CD4-positive, CD25-positive, alpha-beta regulatory T cell (primary cell): ENCODE measurements at regions not wholly inside any gene's neighbourhood (a gene's known extent, or its start where the extent isn't known, plus 50 kb on each side); places are given as distances from the start of the nearest gene placed in this dataset.

Experiments used
- ATAC-seq, 2 donors: fragments of 150-1000 bp; cut with Tn5 transposase; one replicate each; pipeline ENCODE4 v1.10.0; 2021; ENCODE audit warnings: low read depth in 2 of 2, moderate number of reproducible peaks in 2 of 2, moderate library complexity in 1 of 2
- DNase-seq, 3 donors: peaks; one replicate each; pipeline versions ENCODE4 v3.0.0 to v3.0.0-alpha.2; 2012 to 2022; ENCODE audit warnings: mixed read lengths in 1 of 3
- H3K27ac ChIP-seq: one replicate; pipeline ENCODE4 v1.7.0; 2013; ENCODE audit warnings: mild to moderate bottlenecking, low read length; ENCODE audit not compliant: insufficient read depth, poor library complexity, severe bottlenecking
- H3K27me3 ChIP-seq: one replicate; pipeline ENCODE4 v1.7.0; 2013; ENCODE audit warnings: low read length; ENCODE audit not compliant: control insufficient read depth, insufficient read depth
- H3K36me3 ChIP-seq: one replicate; pipeline ENCODE4 v1.7.0; 2013; ENCODE audit warnings: mild to moderate bottlenecking, low read length, moderate library complexity; ENCODE audit not compliant: control insufficient read depth, insufficient read depth
- H3K4me1 ChIP-seq: 2 replicates; pipeline ENCODE4 v1.7.0; 2013; ENCODE audit warnings: mild to moderate bottlenecking, low read length; ENCODE audit not compliant: insufficient read depth, control insufficient read depth, poor library complexity, severe bottlenecking
- H3K4me3 ChIP-seq: one replicate; pipeline ENCODE4 v1.7.0; 2013; ENCODE audit warnings: low read depth, mild to moderate bottlenecking, low read length, moderate library complexity
- H3K9me3 ChIP-seq, 2 experiments: 1 replicate in 1 of 2; 2 replicates in 1 of 2; pipeline ENCODE4 v1.7.0; 2013; ENCODE audit warnings: low read length in 2 of 2, mild to moderate bottlenecking in 1 of 2, moderate library complexity in 1 of 2; ENCODE audit not compliant: control insufficient read depth in 2 of 2
- H3K27ac Mint-ChIP-seq, 3 donors: one replicate each; pipeline ENCODE4 v1.8.0; 2020 to 2022; ENCODE audit warnings: mild to moderate bottlenecking in 3 of 3, mixed read lengths in 3 of 3, moderate library complexity in 2 of 3
- H3K27me3 Mint-ChIP-seq: one replicate; pipeline ENCODE4 v1.8.0; 2022; ENCODE audit warnings: mild to moderate bottlenecking, mixed read lengths
- H3K36me3 Mint-ChIP-seq: one replicate; pipeline ENCODE4 v1.8.0; 2020; ENCODE audit warnings: mixed read lengths
- H3K4me1 Mint-ChIP-seq, 4 donors: one replicate each; pipeline ENCODE4 v1.8.0; 2020 to 2022; ENCODE audit warnings: mixed read lengths in 4 of 4, mild to moderate bottlenecking in 1 of 4
- H3K4me3 Mint-ChIP-seq, 4 donors: one replicate each; pipeline ENCODE4 v1.8.0; 2020 to 2022; ENCODE audit warnings: mild to moderate bottlenecking in 4 of 4, mixed read lengths in 4 of 4, moderate library complexity in 3 of 4
- H3K9me3 Mint-ChIP-seq, 7 donors: one replicate each; pipeline ENCODE4 v1.8.0; 2020 to 2022; ENCODE audit warnings: mixed read lengths in 7 of 7, mild to moderate bottlenecking in 3 of 7, moderate library complexity in 2 of 7

DNA sequence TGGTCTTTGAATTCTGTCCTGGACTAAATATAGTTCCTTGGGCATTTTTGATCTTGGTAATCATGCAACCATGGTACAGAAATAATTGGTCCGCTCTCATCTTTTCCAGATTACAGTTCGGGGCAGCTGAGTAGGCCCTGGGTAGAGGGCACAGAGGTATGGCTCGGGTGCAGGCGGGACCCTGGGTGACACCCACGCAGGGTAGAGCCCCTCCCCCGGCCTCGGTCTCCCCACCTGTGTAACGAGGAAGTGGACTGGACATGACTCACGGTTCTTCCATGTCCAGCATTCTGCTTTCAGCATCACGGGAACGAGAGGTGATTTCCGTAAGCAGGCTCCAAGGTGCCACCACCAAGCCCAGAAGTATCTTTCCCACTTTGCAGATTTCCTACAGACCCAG, 91.0 kb upstream of the DIO3 start:
- Histone ChIP-seq H3K36me3 (no peaks in the 10 kb centered on the region), H3K4me1 (no peaks in the 10 kb centered on the region), H3K9me3 (no peaks in the 10 kb centered on the region), H3K27ac (no peak overlapping the region), H3K27me3 (no peaks in the 10 kb centered on the region), H3K4me3 (no peak overlapping the region)
- ATAC-seq (no peak), DNase-seq (no peak)
- Mint-ChIP-seq H3K36me3 (no peaks in the 10 kb centered on the region), H3K9me3 (no peaks in the 10 kb centered on the region), H3K27me3 (peaks cover 4% of the 10 kb centered on the region), H3K4me3 (no peak overlapping the region), H3K27ac (no peak overlapping the region), H3K4me1 (no peaks in the 10 kb centered on the region)

DNA sequence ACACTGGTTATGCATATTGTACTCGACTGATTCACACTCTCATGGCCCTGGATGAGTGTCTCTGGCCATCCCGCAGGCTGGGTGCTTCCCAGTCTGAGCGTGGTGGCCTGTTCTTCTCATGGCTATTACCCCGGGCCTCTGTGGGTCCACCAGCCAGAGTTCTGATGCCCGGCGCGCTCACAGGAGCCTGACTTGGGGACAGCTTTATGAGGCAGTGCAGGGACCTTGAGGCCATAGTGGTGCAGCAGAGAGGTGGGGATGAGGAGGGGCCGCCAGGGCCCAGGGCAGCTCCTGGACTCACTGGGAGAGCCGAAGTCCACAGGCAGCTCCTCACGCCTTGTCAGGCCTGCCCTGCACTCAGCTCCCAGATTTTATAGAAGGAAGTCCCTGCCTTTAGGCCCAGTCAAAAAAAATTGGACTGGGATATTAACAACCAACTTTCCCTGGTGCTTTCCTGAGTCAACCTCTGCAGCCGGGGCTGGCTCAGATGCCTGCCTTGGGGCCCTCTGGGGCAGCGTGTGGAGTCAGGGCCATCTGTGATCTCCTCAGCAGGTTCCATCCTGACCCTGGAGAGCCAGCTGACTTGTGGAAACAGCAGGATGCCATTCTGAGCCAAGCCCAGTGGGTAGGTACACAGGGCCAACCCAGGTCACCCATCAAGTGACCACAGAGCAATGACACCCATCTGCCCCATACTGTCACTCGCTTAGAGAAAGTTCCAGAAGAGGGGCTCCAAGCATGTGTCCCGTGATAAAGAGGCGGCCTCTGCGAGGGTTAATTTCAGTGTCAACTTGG, 89.4 kb upstream of the DIO3 start:
- Histone ChIP-seq H3K4me3 (no peak overlapping the region), H3K4me1 (no peaks in the 10 kb centered on the region), H3K27ac (no peak overlapping the region), H3K36me3 (no peaks in the 10 kb centered on the region), H3K9me3 (no peaks in the 10 kb centered on the region), H3K27me3 (no peaks in the 10 kb centered on the region)
- Mint-ChIP-seq H3K9me3 (peaks cover 0 to 1% (median 0%) of the 10 kb centered on the region in 7 donors), H3K27me3 (peaks cover 4% of the 10 kb centered on the region), H3K36me3 (no peaks in the 10 kb centered on the region), H3K4me1 (no peaks in the 10 kb centered on the region), H3K27ac (no peak overlapping the region), H3K4me3 (no peak overlapping the region)
- no peak for DNase-seq
- ATAC-seq: no peak

DNA sequence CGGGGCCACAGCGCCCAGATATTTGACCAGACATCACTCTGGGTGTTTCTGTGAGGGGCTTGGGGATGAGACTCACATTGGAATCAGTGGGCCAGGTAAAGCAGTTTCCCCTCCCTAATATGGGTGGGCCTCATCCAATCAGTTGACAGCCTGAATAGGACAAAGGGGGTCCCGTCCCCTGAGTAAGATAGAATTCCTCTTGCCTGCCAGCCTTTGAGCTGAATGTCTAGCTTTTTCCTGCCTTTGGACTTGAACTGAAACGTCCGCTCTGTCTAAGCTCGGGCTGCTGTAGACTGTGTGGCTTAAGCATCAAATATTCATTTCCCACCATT, 88.8 kb upstream of the DIO3 start:
- Mint-ChIP-seq H3K9me3 (peaks cover 0 to 1% (median 0%) of the 10 kb centered on the region in 7 donors), H3K4me3 (no peak overlapping the region), H3K4me1 (no peaks in the 10 kb centered on the region), H3K27me3 (peaks cover 4% of the 10 kb centered on the region), H3K36me3 (no peaks in the 10 kb centered on the region), H3K27ac (no peak overlapping the region)
- DNase-seq (no peak), ATAC-seq (no peak)
- Histone ChIP-seq H3K27me3 (no peaks in the 10 kb centered on the region), H3K9me3 (no peaks in the 10 kb centered on the region), H3K4me3 (no peak overlapping the region), H3K27ac (no peak overlapping the region), H3K36me3 (no peaks in the 10 kb centered on the region), H3K4me1 (no peaks in the 10 kb centered on the region)

DNA sequence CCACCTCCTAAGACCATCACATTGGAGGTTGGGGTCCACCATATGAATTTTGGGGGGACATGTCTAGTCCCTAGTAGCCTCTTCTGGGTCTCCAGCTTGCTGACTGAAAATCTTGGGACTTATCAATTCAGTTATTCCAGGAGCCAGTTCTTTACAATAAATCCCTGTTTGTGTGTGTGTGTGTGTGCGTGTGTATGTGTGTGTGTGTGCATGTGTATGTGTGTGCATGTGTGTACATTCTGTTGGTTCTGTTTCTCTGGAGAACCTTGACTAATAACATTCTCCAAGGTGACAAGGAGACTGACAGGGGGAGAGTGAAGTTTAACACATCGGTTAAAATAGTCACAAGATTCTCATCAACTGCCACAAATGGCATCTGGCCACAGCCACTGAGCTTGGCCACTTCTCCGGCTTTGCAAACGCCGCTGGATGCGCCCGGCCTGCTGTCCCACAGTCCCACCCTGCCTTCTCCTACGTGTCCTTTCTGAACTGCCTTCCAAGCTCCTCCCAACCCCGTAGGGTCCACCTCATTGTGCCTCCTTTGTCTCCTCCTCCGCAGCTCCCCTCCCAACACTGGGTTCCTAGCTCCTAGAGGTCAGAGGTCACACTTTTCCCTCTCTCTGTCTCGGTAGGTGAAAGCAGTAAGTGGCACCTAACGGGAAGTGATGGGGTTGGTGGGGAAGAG, 88.1 kb upstream of the DIO3 start:
- ATAC-seq: no peak

DNA sequence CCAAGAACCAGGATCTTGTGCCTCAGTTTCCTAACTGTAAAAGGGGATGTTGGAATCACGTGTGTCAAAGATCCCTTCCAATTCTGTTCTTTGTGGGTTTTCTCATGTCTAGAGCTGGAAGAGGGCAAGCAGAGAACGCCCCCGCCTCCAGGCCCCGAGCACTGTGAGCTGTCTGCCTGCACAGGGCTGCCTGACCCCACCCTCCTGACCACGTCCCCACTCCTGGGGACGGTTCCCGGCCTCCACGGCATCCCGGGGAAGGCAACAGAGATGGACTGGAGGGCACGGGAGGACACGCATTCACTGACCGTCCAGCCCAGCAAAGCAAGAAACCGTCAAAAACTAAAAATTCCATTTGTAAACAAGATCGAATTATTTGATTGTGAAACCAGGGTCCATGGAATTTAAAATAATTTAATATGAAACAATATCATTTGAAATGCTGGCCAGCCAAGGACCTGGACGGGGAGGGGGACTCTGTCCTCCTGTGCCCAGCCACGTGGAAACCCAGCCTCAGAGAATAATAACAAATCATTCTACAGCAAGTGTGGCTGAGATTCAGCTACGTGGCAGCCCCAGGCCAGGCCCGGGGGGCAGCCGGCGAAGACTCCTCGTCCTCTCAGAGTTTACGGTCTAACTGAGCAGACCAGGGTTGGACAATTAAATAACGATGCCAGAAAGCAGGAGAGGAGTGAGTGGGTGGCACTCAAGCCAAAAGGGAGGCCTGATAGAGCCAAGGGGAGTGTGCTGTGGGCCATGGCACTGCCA, 87.3 kb upstream of the DIO3 start:
- H3K4me3 Mint-ChIP-seq: no peak overlapping the region
- ATAC-seq (no peak), DNase-seq (no peak)
- H3K27ac Mint-ChIP-seq: no peak overlapping the region
- Histone ChIP-seq H3K27ac (no peak overlapping the region), H3K36me3 (no peaks in the 10 kb centered on the region), H3K4me1 (no peaks in the 10 kb centered on the region), H3K27me3 (no peaks in the 10 kb centered on the region), H3K9me3 (no peaks in the 10 kb centered on the region), H3K4me3 (no peak overlapping the region)
- H3K4me1 Mint-ChIP-seq: no peaks in the 10 kb centered on the region
- peaks cover 0 to 1% (median 0%) of the 10 kb centered on the region in 7 donors for H3K9me3 Mint-ChIP-seq
- H3K36me3 Mint-ChIP-seq: no peaks in the 10 kb centered on the region
- peaks cover 4% of the 10 kb centered on the region for H3K27me3 Mint-ChIP-seq

More for the DNA sequence above, 88.1 kb upstream of the DIO3 start:
- Mint-ChIP-seq H3K9me3 (peaks cover 0 to 1% (median 0%) of the 10 kb centered on the region in 7 donors), H3K27me3 (peaks cover 4% of the 10 kb centered on the region), H3K36me3 (no peaks in the 10 kb centered on the region), H3K4me1 (no peaks in the 10 kb centered on the region), H3K4me3 (no peak overlapping the region), H3K27ac (no peak overlapping the region)
- H3K27ac ChIP-seq: no peak overlapping the region
- H3K9me3 ChIP-seq: no peaks in the 10 kb centered on the region
- H3K4me3 ChIP-seq: no peak overlapping the region
- no peaks in the 10 kb centered on the region for H3K36me3 ChIP-seq
- DNase-seq: no peak
- H3K4me1 ChIP-seq: no peaks in the 10 kb centered on the region
- no peaks in the 10 kb centered on the region for H3K27me3 ChIP-seq

DNA sequence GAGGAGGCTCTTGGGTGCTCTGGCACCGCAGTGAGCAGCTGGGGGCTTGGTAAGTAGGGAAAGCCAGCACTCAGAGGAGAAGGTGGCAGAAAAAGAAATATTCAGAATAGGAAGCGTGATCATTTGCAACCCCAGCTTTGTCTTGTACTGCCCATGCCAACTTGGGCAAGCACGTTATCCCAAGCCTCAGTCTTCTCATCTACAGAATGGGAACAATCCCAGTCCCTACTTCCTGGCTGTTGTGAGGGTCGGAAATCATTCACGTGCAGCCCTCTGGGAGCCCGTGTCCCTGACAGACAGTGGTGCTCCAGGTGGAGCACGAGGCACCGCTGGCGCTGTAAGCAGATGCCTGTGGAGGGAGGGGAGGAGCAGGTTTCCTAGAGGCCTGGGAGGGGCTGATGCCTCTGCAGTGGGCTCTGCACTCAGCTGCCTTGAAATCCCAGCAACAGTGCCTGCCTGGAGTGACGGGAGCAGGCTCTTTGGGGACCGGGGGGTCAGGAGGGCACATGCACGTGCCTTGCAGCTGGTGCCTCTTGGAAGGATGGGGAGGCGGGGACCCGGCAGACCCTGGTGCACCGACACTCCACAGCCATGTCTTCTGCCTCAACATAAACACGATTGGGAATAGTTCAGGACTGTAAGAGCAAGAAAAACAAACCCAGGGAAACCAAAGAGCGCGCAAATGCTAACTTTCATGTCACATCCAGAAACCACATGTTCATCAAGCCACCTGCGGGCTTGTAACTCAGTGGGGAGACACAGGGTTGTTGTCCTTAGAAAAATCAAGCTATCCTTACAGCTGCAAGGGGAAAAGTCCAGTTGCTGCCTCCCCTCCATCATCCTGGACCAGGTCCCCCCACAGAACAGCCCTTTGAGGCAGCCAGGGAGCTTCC, 86.5 kb upstream of the DIO3 start:
- no peak overlapping the region for H3K27ac ChIP-seq
- no peak for DNase-seq
- no peak for ATAC-seq
- Mint-ChIP-seq H3K27ac (no peak overlapping the region), H3K9me3 (peaks cover 0 to 1% (median 0%) of the 10 kb centered on the region in 7 donors), H3K27me3 (peaks cover 4% of the 10 kb centered on the region), H3K4me1 (no peaks in the 10 kb centered on the region), H3K36me3 (no peaks in the 10 kb centered on the region), H3K4me3 (no peak overlapping the region)
- H3K4me3 ChIP-seq: no peak overlapping the region
- H3K27me3 ChIP-seq: no peaks in the 10 kb centered on the region
- H3K9me3 ChIP-seq: no peaks in the 10 kb centered on the region
- H3K36me3 ChIP-seq: no peaks in the 10 kb centered on the region
- no peaks in the 10 kb centered on the region for H3K4me1 ChIP-seq

DNA sequence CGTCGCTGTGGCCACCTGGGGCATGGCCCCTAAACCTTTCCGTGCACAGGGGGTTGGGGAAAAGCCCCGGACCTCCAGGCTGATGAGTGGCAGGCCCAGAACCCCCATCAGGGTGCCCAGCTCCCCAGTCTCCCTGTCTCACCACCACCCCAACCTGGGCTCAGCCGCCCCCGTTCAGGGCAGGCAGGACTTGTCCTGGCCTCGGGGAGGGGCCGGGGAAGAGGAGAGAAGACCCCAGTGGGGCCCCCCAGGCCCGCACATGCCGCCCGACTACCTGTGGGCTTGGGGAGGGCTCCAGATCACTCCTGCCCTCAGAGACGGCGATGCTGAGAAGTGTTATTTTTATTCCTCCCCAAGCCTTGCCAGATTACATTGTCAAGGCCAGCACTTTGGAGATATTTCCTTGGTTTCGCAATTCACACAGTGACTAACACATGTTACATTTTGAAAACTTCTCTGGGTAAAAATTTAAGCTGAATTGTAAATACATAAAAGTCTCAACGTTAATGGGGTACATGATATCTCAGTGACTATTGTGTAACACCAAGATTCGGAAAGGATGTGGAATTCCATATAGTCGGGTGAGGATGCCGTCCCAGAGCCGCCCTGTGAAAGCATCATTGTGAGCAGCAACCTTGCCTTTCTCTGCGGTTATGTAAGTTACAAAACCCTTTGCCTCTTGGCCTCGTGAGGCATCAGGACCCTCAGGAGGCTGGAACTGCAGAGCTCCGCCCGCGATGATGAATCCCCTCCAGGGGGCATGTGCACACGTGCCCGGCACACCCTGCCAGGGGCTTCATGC, 85.6 kb upstream of the DIO3 start:
- H3K4me1 ChIP-seq: no peaks in the 10 kb centered on the region
- Mint-ChIP-seq H3K36me3 (no peaks in the 10 kb centered on the region), H3K4me1 (no peaks in the 10 kb centered on the region), H3K4me3 (no peak overlapping the region), H3K27ac (no peak overlapping the region), H3K9me3 (peaks cover 0 to 1% (median 0%) of the 10 kb centered on the region in 7 donors), H3K27me3 (no peaks in the 10 kb centered on the region)
- H3K27ac ChIP-seq: no peak overlapping the region
- no peaks in the 10 kb centered on the region for H3K36me3 ChIP-seq
- no peaks in the 10 kb centered on the region for H3K27me3 ChIP-seq
- no peak overlapping the region for H3K4me3 ChIP-seq
- H3K9me3 ChIP-seq: no peaks in the 10 kb centered on the region
- ATAC-seq: no peak
- DNase-seq: no peak
